WERI-Rb-1 (cell line): ENCODE measurements at regions not wholly inside any gene's neighbourhood (a gene's known extent, or its start where the extent isn't known, plus 50 kb on each side); places are given as distances from the start of the nearest gene placed in this dataset.

Experiments
- DNase-seq: peaks from one replicate; pipeline ENCODE4 v3.0.0-alpha.2; 2020
- H3K27ac ChIP-seq: fragments of 250-450 bp; sonication (Bioruptor Pico); 2 replicates; pipeline ENCODE4 v1.5.1; 2020; ENCODE audit warnings: mild to moderate bottlenecking, moderate library complexity
- H3K27me3 ChIP-seq: fragments of 250-450 bp; sonication (Bioruptor Pico); 2 replicates; pipeline ENCODE4 v1.5.1; 2021; ENCODE audit warnings: mild to moderate bottlenecking, low read depth, moderate library complexity; ENCODE audit not compliant: insufficient read depth, severe bottlenecking
- H3K36me3 ChIP-seq: fragments of 250-450 bp; sonication (Bioruptor Pico); 2 replicates; pipeline ENCODE4 v1.5.1; 2020; ENCODE audit warnings: mild to moderate bottlenecking, moderate library complexity
- H3K4me3 ChIP-seq: 2 replicates; pipeline ENCODE4 v1.5.1; 2011; ENCODE audit warnings: low read depth, mild to moderate bottlenecking, control low read depth, low read length
- H3K9me3 ChIP-seq: fragments of 250-450 bp; sonication (Bioruptor Pico); 2 replicates; pipeline ENCODE4 v1.5.1; 2021; ENCODE audit warnings: mild to moderate bottlenecking, moderate library complexity; ENCODE audit not compliant: severe bottlenecking
- CTCF ChIP-seq: IDR thresholded peaks from 2 replicates; pipeline ENCODE4 v1.5.1; 2011; ENCODE audit warnings: low read depth, mild to moderate bottlenecking, control low read depth, inconsistent platforms, low read length

DNA sequence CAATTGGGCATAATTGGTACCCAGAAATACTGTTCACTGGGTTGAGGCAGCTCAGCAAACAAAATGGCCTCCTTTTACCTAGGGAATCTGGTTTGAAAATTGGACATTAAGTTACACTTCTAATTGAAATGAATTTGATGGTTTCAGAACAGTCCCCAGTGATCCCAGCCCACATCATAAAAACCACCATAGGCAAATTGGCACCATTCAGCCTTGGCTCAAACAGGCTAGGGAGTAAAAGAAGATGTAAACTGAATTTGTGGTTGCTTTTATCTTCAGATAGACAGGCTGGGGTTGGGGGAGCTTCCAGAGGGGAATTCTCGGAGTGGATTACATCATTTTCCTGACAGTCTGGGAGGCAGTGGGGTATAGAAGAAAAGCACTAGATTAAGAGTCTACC is 576.5 kb downstream of the MID1IP1 start:
- TF ChIP-seq CTCF: no peak
- DNase-seq: no peak
- no peaks in the 10 kb centered on the region for H3K36me3 ChIP-seq
- no peak overlapping the region for H3K27ac ChIP-seq
- H3K9me3 ChIP-seq: no peaks in the 10 kb centered on the region
- no peak overlapping the region for H3K4me3 ChIP-seq
- H3K27me3 ChIP-seq: no peaks in the 10 kb centered on the region

GRCh38 chrX:39381422-39381821 is 580.2 kb downstream of the MID1IP1 start:
- Histone ChIP-seq H3K4me3 (no peak overlapping the region), H3K36me3 (no peaks in the 10 kb centered on the region), H3K27me3 (peaks cover 9% of the 10 kb centered on the region), H3K27ac (no peak overlapping the region), H3K9me3 (no peaks in the 10 kb centered on the region)
- TF ChIP-seq CTCF: no peak
- no peak for DNase-seq

- Histone ChIP-seq H3K9me3 (no peaks in the 10 kb centered on the region), H3K4me3 (no peak overlapping the region), H3K27ac (no peak overlapping the region), H3K27me3 (peaks cover 14% of the 10 kb centered on the region), H3K36me3 (no peaks in the 10 kb centered on the region)
- DNase-seq: no peak
- TF ChIP-seq CTCF: no peak
These were observed 583.7 kb downstream of the MID1IP1 start for GRCh38 chrX:39384996-39385395.

GRCh38 chrX:39388730-39389129 is 587.5 kb downstream of the MID1IP1 start:
- Histone ChIP-seq H3K36me3 (no peaks in the 10 kb centered on the region), H3K9me3 (no peaks in the 10 kb centered on the region), H3K27ac (no peak overlapping the region), H3K27me3 (peaks cover 11% of the 10 kb centered on the region), H3K4me3 (no peak overlapping the region)
- TF ChIP-seq CTCF: no peak
- DNase-seq: no peak

- TF ChIP-seq CTCF: no peak
- H3K27me3 ChIP-seq: peaks cover 3% of the 10 kb centered on the region
- H3K4me3 ChIP-seq: no peak overlapping the region
- peak overlapping the region; percentile 53 for H3K27ac ChIP-seq
- no peaks in the 10 kb centered on the region for H3K9me3 ChIP-seq
- peak; percentile 40 for DNase-seq
- no peaks in the 10 kb centered on the region for H3K36me3 ChIP-seq
These were observed 595.2 kb downstream of the MID1IP1 start for GRCh38 chrX:39396358-39396995.

DNA sequence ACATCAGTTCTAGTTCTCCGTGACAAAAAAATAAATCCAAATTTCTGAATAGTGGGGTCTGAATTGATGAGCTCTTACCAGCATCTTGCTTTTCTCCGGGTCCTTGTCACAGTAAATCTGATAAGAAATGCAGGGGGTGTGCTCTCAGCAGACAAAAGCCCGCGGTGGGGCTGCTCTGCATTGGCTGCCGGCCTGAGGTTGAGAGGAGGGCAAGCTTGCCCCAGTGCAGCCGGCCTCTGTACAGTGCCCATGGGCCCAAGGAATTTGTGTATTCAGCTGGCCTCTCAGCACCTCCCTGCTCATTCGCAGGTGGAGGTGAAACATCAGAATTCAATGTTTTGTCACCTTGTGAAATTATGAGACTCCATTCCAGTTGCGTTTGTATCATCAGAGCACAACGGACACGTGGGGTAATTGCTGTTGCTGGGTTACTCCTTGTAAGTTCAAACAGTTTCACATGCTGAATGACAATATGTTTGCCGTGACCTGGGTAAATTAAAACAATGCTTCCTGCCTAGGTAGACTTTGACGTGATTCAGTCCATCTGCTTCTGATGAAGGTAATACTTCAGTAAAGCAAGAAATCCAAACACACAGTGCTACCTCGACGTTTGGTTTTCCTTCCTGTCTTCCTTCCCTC is 596.4 kb downstream of the MID1IP1 start:
- no peak overlapping the region for H3K4me3 ChIP-seq
- H3K36me3 ChIP-seq: no peaks in the 10 kb centered on the region
- H3K27ac ChIP-seq: no peak overlapping the region
- H3K27me3 ChIP-seq: peaks cover 3% of the 10 kb centered on the region
- DNase-seq: no peak
- no peak for TF ChIP-seq CTCF
- no peaks in the 10 kb centered on the region for H3K9me3 ChIP-seq
